GM03348 (cell line): ENCODE measurements at regions not wholly inside any gene's neighbourhood (a gene's known extent, or its start where the extent isn't known, plus 50 kb on each side); places are given as distances from the start of the nearest gene placed in this dataset.
A peak's percentile ranks its signal among the peaks of the same experiment; 100 is the strongest.
"Not testable (repeated sequence)": the region's sequence is repeated elsewhere in the genome, so short reads cannot be mapped to it uniquely, and the experiment has no call there.

Experiments
- DNase-seq: peaks from one replicate; pipeline ENCODE4 v3.0.0; 2012; ENCODE audit warnings: low spot score

- no peak for DNase-seq
These were observed 226.2 kb downstream of the CCDC74A start for GRCh38 chr2:131753640-131754561.

DNA sequence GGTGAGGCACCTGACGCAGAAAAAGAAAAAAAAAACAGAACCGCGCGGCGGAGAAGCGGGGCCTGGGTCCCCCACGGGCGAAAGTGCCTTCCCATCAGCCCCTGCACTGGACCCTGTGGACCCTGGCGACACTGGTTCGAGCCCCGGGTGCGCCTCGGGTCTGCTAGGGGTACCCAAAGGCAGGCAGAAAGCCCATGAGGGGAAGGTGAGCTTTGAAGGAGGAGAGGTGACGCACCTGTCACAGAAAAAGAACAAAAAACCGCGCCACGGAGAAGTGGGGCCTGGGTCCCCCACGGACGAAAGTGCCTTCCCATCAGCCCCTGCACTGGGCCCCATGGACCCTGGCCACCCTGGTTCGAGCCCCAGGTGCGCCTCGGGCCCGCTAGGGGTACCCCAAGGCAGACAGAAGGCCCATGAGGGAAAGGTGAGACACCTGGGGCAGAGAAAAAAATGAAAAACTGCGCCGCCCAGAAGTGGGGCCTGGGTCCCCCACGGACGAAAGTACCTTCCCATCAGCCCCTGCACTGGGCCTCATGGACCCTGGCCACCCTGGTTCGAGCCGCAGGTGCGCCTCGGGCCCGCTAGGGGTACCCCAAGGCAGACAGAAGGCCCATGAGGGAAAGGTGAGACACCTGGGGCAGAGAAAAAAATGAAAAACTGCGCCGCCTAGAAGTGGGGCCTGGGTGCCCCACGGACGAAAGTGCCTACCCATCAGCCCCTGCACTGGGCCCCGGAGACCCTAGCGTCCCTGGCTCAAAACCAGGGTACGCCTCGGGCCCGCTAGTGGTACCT, 227.4 kb downstream of the CCDC74A start:
- no peak for DNase-seq

DNA sequence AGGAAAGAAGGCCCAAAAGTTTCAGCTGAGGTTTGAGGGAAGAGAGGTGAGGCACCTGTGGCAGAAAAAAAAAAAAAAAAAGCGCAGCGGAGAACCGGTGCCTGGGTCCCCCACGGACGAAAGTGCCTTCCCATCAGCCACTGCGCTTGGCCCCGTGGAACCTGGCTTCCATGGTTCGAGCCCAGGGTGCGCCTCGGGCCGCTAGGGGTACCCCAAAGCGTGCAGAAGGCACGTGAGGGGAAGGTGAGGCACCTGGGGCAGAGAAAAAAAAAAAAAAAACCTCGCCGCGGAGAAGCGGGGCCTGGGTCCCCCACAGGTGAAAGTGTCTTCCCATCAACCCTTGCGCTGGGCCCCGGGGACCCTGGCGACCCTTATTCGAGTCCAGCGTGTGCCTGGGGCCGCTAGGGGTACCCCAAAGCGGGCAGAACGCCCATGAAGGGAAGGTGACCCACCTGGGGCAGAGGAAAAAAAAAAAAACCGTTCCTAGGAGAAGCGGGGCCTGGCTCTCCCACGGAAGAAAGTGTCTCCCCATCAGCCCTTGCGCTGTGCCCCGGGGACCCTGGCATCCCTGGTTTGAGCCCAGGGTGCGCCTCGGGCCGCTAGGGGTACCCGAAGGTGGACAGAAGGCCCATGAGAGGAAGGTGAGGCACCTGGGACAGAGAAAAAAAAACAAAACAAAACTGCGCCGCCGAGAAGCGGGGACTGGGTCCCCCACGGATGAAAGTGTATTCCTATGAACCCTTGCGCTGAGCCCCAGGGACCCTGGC, 228.6 kb downstream of the CCDC74A start:
- DNase-seq, result no peak

DNA sequence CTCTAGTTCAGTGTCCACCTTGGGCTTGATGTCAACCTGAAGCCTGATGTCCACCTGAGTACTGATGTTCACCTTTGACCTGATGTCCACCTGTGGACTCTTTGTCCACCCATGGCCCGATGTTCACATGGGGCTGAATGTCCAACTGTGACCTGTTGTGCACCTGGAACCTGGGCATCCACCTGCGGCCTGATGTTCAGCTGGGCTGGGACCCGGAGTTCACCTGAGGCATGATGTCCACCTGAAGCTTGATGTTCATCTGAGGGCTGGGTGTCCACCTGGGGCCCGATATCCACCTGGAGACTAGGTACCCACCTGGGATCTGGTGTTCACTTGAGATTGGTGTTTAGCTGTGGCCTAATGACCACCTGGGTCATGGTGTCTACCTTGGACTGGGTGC, 231.3 kb downstream of the CCDC74A start:
- not testable (repeated sequence) for DNase-seq

DNA sequence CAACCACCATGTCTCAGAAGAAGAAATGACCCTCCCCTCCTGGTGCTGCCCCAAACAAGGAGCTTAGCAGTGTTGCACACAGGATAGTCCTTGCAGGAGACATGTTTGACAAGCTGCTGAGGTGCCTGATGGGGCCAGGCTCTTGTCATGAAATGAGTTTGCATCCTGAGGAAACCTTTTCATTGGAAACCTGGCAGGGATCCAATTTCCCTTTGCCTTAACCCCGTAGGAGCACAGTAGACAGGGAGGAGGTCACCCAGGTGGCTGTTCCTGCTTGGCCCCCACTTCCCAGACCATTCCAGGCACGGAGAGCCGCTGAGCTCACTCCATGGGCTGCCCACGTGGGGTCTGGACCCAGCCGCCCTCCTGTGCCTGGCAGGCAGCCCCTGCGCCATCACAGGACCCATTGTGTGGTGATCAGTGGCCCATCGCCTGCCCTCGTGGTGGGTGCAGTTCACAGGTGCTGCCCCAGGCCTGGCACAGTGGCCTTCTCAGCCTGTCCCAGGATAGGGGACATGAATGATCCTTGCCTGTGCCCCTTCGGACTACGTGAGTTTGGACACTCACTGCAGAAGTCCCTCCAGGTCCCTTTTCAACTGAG, 247.4 kb downstream of the CCDC74A start:
- DNase-seq, result not testable (repeated sequence)

DNA sequence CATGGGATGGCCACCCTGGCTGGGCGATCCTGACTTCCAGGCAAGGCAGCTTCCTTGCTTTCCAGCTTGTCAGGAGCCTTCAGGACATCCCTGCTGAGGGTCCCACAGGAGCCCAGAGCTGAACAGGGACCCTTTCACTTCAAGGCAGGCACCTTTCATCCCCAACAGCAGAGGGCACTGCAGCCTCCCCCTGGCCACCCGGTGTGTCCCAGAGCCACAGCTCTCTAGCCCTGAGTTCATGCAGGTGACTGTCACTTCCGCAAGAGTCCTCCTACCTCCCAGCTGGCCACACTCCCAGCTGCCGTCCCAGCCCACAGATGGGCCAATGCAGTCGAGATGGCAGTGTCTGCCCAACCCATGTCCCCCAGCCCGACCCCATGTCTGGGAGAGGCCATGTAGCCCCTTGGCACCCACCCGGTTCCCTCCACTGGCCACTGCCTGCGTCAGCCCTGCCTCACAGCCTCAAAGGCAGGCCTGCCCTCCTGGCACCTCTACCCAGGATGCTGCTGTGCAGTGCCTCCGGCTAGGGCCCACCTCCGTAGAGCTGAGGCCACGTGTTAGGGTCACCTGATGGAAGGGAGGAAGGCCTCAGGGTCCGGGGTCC, 248.3 kb downstream of the CCDC74A start:
- DNase-seq, result not testable (repeated sequence)

DNA sequence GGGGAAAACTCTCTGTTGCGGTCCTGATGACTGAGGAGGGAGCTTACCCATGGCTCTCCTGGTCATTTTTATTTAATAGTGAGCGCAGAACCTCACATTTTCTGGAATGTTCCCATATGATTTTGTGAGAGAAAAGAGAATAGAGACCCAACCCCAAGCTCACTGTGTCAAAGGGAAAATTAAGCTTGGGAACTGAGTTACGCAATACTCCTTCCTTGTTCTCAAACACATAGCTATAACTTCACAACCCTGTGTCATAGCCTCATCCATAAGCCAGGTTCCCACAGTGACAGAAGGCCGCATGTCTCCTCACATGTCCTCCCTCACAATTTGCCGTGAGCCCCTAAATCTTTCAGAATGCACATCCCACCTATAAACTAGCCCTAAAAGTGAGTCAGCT, 252.8 kb downstream of the CCDC74A start:
- DNase-seq, result not testable (repeated sequence)

- no peak for DNase-seq
These were observed 273.6 kb downstream of the CCDC74A start for GRCh38 chr2:131801210-131801744.

DNA sequence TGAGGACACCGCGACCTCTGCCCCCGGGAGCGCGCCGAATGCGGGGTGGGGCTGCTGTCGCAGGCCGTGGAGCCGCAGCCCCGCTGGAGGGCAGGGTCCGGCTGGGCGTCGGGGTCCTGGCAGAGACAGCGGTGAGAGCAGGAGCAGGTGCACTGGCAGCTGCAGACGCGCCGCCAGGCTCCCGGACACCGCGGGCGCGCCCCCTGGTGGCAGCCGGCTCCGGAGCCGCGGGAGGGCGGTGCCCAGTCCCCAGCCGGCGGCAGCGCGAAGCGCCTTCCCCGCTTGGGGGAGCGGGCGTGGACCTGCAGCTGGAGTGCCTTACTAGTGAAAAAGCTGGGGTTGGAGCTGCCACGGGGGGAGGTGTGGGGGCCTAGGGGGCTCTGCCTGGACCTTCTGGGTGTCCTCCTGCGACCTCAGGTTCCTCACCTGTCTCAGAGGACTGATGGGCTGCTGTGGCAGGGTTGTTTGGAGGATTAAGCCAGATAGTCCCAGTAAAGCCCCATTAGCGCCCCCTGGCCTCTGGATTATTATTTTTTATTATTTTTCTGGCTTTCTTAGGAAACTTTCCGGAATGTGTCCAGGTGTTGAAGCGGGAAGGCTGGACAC, 274.2 kb downstream of the CCDC74A start:
- peak; percentile 80 for DNase-seq

GRCh38 chr2:131802351-131802836, 274.7 kb downstream of the CCDC74A start:
- DNase-seq, result peak; percentile 20

- not testable (repeated sequence) for DNase-seq
These were observed 275.5 kb downstream of the CCDC74A start for GRCh38 chr2:131803237-131803636.

DNA sequence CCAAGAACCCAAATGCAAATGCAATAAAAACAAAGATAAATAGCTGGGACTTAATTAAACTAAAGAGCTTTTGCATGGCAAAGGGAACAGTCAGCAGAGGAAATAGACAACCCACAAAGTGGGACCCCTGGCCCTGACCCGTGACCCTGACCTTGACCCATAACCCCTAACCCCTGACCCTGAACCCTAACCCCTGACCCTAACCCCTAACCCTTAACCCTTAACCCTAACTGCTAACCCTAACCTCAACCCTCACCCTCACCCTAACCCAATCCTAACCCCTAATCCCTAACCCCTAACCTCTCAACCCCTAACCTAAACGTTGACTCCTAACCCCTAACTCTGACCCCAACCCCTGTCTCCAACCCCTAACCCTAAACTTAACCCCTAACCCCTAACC, 284.9 kb downstream of the CCDC74A start:
- DNase-seq, result not testable (repeated sequence)

DNA sequence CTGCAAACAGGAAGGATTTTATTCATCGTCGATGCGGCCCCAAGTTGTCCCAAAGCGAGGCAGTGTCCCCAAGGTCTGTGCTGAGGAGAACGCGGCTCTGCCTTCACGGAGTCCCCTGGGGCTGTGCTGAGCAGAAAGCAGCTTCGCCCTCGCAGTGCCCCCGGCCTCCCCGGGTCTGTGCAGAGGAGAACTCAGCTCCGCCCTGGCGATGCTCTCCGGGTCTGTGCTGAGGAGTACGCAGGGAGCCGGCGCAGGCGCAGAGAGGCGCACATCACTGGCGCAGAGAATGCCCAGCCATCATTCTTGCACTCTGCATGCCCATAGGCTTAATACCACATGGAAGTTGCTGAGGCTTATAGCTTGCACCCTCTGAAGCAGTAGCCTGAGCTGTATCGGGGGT, 285.7 kb downstream of the CCDC74A start:
- not testable (repeated sequence) for DNase-seq

GRCh38 chr2:131818267-131818973, 290.7 kb downstream of the CCDC74A start:
- DNase-seq, result not testable (repeated sequence)

DNA sequence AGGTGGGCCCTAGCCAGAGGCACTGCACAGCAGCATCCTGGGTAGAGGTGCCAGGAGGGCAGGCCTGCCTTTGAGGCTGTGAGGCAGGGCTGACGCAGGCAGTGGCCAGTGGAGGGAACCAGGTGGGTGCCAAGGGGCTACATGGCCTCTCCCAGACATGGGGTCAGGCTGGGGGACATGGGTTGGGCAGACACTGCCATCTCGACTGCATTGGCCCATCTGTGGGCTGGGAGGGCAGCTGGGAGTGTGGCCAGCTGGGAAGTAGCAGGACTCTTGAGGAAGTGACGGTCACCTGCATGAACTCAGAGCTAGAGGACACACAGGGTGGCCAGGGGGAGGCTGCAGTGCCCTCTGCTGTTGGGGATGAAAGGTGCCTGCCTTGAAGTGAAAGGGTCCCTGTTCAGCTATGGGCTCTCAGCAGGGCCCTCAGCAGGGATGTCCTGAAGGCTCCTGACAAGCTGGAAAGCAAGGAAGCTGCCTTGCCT, 294.6 kb downstream of the CCDC74A start:
- not testable (repeated sequence) for DNase-seq

DNA sequence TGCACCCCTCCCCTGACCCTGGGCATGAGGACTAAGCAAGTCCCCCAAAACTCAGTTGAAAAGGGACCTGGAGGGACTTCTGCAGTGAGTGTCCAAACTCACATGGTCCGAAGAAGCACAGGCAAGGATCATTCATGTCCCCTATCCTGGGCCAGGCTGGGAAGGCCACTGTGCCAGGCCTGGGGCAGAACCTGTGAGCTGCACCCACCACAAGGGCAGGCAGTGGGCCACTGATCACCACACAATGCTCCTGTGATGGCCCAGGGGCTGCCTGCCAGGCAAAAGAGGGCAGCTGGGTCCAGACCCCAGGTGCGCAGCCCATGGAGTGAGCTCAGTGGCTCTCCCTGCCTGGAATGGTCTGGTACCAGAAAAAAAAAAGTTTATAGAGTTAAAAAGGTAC, 295.4 kb downstream of the CCDC74A start:
- not testable (repeated sequence) for DNase-seq

DNA sequence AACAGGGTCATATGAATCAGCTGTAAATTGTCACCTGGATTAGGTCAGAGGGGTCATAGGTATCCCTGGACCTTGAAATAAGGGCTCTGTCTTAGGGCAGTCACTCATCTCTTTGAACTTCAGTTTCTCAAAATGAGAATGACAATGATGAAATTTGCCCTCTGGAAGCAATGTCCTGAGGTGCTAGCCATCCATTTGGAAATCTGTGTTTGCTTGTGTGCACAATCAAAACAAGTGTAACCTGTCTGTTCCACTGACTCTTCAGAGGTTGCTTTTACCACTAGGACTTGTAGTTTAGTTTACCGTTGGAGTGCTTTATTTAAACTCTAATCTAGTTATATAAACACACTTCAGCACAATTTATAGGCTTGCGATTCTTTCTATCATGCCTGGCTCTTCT, 297.3 kb downstream of the CCDC74A start:
- DNase-seq, result not testable (repeated sequence)

DNA sequence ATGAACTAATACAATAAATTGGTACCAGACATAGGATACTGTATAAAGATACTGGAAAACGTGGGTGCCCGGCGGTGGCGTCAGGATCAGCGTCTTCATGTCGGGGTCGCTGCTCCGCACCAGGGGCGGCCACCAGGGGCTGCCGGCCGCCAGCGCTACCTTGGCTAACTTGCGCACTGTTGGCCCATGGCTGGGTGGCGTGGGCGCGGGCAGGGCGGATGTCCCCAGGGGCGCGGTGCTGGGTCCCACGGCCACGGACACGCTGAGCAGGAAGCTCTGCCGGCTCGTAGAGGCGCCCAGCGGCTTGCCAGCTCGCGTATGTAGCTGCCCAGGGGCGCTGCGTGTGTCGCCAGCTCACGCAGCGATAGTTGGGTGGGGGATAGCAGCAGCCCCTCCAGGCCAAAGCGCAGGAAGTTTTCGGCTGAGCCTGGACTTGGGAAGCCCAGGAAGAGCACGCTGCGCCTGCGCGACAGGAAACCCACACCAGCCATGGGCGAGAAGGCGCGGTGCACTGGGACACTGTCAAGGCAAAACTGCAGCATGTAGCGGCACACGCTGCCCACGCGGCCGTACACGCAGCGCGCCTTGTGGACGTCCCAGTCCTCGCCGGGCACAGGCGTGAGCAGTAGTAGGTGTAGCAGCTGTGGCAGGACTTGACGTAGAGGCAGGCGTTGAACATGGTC, 299.9 kb downstream of the CCDC74A start:
- no peak for DNase-seq

DNA sequence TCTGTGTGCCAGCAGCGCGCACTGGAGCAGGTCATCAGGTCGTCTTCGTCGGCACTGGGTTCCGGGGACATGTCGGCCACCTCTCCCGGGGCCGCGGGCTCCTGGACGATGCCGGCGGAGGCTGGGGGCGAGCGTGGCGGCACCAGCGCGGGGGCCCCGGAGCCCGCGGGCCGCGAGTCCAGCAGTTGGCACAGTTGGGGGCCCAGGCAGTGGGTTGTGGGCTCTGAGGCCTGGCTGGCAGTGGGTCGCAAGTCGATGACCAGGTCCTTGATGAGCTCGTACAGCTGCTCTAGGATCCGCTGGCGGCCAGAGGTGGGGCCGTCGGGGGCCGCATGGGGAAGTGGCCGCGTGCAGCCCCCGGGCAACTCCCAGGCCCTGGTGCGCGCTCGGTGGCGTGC, 300.5 kb downstream of the CCDC74A start:
- DNase-seq, result no peak
